Stimulated activated CD4-positive, alpha-beta T cell treated with anti-CD3 and anti-CD28 coated beads, TNF-alpha, amount 100 ng/mL, for 1 hour (primary cell): ENCODE measurements at regions not wholly inside any gene's neighbourhood (a gene's known extent, or its start where the extent isn't known, plus 50 kb on each side); places are given as distances from the start of the nearest gene placed in this dataset.
"Not testable (repeated sequence)": the region's sequence is repeated elsewhere in the genome, so short reads cannot be mapped to it uniquely, and the experiment has no call there.

ENCODE experiments used
- DNase-seq, 3 donors: peaks; one replicate each; pipeline ENCODE4 v3.0.0-alpha.2; 2020; ENCODE audit warnings: low read depth in 3 of 3, low spot score in 1 of 3

DNA sequence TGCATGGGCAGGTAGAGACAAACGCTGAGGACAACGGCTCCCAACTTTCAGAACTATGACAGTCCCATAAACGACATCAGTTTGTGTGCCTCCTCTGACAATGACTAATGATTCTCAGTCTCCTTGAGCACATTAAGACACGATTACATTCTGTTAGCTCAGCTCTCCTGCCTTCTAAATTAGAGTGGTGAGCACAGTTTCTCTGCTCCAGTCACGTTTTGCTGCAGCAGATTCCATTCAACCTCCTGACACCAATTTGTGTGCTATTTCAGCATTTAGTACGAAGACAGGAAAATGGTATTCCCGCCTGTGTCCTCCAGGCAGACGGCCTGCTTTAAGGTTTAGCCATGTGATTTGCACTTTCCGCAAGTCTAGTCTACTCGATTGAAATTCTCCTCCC lies 458.4 kb upstream of the CFAP20DC start:
- DNase-seq: no peak

DNA sequence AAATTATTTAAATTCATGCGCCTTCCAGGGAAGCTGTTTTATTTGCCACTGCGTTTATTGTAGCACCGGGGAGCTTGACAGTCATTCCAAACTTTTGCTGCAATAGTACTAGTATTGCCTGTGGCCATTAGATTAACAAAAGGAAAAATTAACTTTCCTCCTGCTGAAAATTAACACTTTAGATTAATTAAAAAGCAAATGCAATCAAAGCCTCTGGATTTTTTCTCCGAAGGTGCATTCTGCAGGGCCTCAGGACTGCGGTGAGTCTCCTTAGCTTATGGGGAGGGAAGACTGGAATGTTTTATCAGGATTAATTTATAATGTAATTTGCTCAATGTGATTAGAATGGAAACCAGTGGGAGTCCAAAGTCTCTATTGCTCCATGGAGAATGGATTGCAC lies 456.4 kb upstream of the CFAP20DC start:
- no peak for DNase-seq

DNA sequence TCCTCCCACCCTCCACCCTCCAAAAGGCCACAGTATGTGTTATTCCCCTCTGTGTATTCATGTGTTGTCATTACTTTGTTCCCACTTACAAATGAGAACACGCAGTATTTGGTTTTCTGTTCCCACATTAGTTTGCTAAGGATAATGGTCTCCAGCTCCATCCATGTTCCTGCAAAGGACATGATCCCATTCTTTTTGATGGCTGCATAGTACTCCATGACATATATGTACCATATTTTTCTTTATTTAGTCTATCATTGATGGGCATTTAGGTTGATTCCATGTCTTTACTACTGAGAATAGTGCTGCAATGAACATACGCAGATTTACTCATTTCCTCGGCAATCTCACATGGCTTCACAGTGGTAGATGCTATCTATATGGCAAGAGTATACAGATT lies 453.6 kb upstream of the CFAP20DC start:
- no peak for DNase-seq

DNA sequence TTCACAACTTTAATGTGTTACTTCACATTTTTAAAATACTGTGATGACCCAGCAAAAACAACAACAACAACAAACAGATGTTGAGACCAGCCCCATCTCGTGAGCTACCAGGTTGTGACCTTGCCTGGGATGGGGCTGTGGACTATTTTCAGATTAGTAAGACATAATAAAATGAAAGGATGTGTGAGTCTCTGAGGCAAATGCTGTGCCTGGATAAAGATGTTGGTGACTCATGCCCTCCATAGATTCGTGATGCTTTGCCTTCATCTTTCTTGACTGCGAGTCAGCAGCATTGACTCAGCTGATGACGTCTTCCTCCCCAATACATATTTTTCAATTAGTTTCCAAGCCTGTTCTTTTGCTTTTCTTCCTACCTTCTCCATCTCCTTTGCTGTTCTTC lies 453.0 kb upstream of the CFAP20DC start:
- DNase-seq: no peak

DNA sequence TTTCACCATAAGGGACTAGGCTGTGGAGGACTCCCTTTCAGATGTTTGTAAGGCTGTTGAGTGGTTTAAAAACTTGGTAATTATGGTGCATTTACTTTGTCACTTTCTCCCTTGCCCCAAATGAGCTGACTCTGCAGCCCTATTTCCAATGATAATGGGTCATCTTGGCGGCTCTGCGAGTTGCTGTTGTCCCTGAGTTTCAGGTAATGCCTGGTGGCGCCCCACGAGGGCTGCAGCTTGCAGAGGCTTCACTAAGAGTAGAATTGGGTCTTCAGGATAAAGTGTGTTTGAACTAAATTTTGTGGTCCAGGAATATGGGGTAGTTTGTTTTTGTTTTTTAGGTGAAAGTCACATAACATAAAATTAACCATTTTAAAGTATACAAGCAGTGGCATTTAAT lies 450.1 kb upstream of the CFAP20DC start:
- DNase-seq: no peak

DNA sequence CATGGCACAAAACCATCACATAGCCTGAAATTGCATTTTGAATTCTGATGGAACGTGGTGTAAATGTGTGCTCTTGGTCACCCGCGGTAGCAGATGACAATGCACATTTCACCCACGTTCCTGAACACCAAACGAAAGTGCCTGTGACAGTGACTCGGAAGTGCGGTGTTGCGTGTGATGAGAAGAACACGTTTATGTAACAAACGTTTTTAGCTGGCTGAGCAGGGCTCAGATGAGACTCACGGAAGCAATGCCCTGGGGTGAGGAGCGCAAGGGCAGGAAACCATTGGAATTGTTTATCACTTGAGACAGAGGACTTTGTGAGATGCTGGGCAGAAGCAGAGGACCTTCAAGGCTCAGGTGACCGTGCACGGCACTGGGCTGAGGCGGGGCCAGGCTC lies 449.2 kb upstream of the CFAP20DC start:
- no peak for DNase-seq

DNA sequence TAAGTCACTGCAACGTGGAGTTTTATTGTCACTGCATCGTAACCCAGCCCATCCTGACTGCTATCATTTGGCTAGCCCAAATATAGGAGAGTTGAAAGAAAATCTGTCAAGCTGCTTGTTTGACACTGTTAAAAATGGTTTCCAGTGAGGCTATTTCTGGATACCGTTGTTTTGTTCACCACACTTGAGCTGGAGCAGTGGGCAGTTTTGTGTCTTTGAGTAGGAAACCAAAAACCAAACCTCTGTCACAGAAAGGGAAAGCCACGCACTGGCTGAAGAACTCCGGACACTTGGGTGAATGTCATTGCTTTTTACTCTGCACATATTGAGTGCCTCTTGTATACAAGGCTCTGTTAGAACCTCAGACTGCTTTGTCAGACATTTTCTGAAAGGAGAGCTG lies 446.4 kb upstream of the CFAP20DC start:
- DNase-seq: no peak

DNA sequence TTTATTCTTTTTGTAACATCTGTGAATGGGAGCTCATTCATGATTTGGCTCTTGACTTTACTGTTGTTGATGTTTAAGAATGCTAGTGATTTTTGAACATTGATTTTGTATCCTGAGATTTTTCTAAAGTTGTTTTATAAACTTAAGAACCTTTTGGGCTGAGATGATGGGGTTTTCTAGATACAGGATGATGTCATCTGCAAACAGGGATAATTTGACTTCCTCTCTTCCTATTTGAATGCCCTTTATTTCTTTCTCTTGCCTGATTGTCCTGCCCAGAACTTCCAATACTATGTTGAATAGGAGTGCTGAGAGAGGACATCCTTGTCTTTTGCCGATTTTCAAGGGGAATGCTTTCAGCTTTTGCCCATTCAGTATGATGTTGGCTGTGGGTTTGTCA lies 445.1 kb upstream of the CFAP20DC start:
- DNase-seq: not testable (repeated sequence)

DNA sequence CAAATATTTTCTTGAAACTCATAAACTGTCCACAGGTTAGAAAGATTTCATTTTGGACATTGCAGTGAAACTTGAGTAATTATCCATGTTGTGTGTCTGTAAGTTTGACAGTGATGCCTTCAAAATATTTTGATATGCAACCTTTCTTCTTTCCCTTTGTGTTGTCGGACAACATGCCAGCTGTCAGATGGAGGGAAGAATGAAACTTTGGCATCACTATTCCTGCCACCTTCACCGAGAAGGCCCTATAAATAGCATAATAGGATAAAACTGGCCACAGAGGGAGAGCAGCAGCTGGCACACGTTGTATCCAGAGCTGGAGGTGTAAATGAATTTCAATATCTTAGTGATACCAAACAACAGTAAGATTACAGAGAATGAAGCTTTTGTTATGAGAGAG lies 436.7 kb upstream of the CFAP20DC start:
- no peak for DNase-seq

DNA sequence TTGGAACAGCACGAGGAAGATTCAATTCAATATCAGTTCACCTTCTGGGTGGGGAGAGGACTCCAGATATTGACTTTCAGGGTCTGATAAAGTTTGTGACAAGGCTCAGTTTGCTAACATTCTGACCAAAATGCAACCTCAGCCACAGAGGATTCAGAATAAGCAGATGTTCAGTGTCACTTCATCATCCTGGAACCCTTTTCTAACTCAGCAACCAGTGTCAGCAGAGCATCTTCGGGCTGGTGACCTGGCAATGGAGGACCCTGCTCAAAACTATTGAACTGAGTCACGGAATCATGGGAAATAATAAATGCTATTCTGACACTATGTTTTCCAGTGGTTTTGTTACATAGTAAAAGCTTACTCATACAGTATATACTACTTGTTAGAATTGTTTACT lies 433.4 kb upstream of the CFAP20DC start:
- DNase-seq: no peak

DNA sequence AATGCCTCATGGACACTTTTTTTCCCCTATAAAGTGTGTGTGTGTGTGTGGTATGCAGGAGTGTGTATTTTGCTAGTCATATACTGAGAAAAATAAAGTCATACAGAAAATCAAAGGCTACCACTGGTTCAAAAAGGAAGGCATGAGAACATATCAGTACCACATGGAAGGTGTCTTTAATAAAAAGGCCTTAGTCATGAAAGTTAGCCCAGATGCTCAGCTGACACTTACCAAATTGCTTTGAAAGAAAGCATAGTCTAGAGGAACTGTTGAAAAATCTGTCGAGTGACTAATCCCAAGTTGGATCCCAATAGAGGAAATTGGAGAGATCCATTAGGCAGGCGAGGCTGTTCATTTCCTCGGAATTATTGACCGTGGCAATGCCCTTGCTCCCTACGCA lies 432.9 kb upstream of the CFAP20DC start:
- no peak for DNase-seq

DNA sequence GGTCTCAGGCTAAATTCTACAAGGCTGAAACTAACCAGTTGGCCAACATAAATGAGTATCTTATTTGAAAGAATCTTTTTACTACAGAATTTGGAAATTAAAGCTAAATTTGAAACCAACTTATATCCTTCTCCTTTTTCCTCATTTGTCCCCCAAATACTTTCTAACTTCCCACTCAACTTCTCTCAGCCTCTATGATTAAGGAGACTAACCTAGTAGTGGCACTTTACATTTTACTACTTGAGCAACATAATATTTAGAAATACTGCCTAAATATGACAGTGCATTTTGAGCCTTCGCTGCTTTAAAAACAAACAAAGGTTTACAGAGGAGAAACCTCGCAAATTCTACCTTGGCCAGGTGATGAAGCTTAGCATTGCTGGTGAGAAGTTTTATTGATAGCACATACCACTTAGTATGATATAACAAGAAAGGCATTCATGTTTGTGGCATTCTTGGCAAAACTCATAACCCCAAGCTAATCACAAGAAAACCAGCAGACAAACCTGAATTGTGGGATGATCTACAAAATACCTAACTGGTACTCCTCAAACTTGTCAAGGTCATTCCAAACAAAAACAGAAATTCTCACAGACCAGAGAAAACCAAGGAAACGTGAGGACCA lies 432.1 kb upstream of the CFAP20DC start:
- DNase-seq: no peak

DNA sequence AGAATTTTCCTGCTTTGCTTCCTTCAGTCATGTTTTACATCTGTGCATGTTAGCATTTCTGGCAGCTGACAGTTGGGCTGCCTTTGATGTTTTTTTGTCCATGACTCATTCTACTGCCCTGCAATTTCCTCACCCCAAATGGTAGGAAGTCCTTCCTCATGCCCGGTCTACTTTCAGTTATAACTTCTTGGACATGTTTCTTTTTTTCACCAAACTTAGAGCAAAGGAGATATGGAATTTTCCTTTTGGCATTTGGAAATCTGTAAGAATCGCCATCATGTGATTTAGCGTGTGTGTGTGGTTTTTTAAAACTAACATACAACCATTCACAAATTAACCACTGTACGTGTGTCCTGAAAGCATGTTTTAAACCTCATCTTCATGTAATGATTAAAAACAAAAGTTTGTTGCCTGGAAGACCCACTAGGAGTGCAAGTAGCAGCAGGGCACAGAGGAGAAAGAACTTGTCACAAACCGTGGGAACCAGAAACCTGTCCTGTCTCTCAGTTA lies 430.7 kb upstream of the CFAP20DC start:
- no peak for DNase-seq

DNA sequence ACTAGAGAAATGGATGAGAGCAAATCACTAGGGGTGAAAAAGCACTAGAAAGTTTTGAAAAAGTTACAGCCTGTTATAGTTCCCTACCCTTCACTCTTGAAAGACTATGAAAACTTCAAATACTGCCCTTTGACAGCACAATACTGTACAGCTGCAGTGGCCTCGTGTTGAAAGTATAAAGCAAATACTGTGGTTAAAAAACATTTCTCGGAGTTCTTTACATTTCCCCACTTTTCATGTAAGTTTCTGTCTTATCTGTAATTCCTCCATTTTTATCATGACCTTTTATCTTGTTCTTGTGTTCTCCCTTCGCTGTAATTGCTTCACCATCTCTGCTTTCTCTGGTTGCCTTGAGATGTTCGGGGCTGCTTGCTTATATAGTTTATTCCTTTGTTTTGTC lies 423.8 kb upstream of the CFAP20DC start:
- DNase-seq: no peak

DNA sequence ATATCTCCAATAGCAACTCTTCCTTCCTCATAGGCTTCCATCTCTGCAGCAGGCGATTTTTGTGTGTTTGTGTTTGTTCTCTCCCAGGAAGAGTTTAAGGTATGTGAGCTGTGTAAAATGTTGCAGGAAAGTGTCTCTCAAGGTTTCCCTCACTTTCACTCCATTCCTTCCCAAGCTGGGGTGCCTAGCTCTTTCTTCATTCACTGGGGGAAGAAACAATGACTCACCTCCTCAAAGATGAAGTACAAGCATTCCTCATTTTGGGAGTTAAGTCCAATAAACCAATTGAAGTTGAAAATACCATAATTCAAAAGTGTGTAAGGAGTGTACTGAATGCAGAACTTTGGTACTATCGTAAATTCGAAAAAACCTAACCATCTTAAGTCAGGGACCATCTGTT lies 422.7 kb upstream of the CFAP20DC start:
- DNase-seq: no peak

DNA sequence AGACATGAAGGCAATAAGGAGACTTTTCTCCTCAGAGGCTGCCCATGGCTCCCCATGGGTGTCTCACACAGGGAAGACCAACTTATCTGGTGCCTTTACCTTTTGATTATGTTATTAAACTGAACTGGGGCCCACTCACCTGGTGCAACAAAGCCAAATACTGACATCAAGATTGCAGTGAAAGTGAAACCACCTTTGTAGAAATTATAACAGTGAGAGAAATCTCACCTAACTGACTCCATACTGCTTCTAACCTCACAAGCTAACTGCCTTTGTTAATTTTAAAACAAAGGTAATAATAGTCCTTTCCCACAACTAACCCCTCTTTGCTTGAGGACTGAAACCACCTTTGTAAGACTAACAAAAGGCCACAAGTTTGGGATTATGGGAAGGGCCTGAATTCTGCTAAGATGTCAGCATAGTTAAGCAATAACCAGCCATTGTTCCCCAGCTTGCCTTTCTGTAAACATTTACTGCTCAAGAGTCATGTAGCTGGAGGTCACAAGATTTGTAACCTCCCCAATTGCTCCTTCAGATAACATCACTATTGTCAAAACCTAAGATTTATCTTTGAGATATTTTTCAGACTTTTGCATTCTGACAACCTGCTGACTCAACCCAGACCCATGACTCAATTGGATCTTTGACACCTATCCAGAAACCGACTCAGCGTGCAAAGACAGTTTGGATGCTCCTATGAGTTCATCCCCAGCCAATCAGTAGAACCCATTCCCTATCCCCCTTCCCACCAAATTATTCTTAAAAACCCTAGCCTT lies 420.3 kb upstream of the CFAP20DC start:
- DNase-seq: no peak

DNA sequence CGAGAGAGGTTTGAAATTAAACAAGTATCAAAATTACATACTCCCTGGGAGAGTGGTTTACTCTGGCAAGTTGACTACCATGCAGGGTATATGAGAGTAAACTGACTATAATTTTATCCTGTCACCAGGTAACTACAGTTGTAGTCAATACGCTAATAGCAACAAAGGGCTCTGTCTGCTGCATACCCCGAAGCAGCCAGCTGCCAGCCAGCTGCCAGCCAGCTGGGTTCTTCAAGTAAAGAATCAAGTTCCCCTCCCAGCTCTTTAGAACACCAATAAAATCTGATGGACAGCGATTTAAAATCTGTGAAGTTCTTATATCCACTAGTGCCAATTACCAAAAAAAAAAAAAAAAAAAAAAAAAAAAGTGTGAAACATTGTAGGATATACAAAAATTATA lies 417.7 kb upstream of the CFAP20DC start:
- no peak for DNase-seq

DNA sequence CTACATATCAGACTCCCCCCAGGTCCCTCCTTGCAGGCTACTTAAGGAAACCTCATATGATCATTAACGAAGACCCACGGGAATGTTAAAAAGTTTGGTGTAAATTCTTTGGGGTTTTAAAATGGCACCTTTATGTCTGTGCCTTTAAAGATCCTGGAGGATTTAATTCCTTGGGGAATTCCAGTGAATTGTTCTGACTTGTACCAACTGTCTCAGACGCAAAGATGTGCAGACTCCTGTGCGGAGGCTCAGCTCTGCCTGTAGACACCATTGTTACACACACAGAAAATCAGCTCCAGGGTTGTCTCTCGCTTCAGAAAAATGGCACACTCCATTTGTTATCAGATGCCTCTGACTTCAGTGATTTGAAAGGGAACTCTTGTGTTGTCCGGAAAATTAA lies 414.4 kb upstream of the CFAP20DC start:
- no peak for DNase-seq

DNA sequence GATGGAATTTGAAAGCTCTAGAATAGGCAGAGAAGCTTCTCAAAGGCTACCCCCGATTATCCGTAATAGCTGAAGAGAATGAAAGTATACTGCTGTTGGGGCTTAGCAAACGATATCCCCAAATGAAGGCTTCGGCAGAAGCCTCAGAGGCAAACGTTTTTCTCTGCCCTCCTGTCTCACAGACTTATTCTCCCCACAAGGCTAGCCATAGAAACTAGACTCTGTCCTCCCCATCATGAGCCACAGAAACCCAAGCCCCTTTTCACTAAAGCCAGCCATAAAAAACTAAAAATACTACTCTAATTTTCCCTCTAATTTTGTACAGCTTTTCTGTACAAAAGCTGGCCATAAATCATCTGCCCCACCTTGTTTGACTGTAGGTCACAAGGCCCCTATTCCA lies 413.4 kb upstream of the CFAP20DC start:
- no peak for DNase-seq

DNA sequence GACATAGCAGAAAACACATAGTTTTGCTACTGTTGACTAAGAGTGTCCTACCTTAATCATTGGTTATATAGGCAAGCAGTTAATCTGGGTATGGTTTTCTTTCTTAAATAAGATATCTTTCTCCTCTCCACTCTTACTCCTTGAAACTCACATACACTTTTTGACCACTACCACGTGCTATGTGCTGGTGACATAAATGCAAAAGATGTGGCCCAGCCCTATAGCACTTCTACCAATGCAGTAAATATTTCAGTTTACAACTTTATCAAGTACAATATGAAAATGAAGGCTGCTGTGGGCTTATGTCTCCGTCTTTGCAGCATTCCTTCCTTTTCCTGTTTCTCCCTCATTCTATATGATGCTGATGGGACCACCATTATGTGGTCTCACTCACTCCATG lies 410.2 kb upstream of the CFAP20DC start:
- no peak for DNase-seq

DNA sequence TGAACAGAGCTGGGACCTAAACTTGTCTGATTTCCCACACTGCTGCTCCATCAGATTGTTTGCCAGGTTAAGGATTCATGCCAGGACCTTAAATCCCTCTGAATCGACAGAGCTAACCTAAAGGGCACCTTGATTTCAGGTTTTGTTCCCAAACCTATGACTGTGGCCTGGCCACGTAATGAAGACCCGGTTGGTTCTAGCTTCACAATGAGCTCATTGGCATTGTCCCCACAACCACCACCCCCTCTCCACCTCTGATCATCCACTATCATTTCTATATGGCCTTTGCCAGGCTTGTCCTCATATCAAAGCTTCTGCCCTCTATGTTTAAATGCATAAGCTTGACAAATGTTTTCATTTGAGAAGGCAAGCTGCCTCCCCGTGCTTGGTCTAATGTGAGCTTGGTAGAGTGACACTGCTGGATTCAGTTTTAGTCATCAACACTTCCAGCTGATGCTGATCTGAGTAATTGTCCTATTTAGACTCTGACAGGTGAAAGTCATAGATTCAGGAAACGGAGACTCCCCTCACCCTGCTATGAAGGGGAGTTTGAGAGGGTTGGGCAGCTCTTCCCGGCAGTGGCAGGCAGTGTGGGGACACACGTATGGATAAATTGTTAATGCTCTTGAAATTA lies 407.1 kb upstream of the CFAP20DC start:
- DNase-seq: no peak
